ENCODE measurements at regions not wholly inside any gene's neighbourhood (a gene's known extent, or its start where the extent isn't known, plus 50 kb on each side); places are given as distances from the start of the nearest gene placed in this dataset.

DNA sequence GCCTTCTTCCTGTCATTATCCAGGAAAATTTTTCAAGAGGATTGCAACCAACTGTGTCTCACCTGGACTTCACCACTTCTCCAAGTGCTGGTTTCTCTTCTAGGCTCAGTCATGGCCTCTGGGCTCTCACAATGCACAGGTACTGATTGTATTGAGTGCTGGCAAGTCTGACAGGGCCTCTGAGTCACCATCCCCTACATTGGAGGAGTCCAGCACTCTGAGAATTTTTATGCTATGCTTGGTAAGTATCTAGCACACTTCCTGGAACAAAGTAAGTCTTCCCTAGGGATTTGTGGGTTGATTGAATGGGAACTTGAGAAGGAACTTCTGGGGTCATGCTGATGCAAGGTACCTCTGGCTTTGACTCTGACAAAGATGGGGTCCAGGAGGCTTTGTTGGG is 147.2 kb upstream of the CELF4 start:
- TF ChIP-seq, protein P1, sequence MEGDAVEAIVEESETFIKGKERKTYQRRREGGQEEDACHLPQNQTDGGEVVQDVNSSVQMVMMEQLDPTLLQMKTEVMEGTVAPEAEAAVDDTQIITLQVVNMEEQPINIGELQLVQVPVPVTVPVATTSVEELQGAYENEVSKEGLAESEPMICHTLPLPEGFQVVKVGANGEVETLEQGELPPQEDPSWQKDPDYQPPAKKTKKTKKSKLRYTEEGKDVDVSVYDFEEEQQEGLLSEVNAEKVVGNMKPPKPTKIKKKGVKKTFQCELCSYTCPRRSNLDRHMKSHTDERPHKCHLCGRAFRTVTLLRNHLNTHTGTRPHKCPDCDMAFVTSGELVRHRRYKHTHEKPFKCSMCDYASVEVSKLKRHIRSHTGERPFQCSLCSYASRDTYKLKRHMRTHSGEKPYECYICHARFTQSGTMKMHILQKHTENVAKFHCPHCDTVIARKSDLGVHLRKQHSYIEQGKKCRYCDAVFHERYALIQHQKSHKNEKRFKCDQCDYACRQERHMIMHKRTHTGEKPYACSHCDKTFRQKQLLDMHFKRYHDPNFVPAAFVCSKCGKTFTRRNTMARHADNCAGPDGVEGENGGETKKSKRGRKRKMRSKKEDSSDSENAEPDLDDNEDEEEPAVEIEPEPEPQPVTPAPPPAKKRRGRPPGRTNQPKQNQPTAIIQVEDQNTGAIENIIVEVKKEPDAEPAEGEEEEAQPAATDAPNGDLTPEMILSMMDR (IDR thresholded peaks at IDR 0.05; ENCODE audit: extremely low read depth in 1 of 2, insufficient read depth in 1 of 2, low read depth in 1 of 2, low read length in 2 of 2): no peak
- TF ChIP-seq POLR2A (IDR thresholded peaks at IDR 0.05; ENCODE audit: low read depth, low read length): no peak
- TF ChIP-seq MAX (IDR thresholded peaks at IDR 0.05; ENCODE audit: insufficient read depth, insufficient read length): no peak
- no peak for TF ChIP-seq EZH2 (IDR thresholded peaks at IDR 0.05; ENCODE audit: borderline replicate concordance, low read depth, low read length, severe bottlenecking)
- no peak for TF ChIP-seq JUN (IDR thresholded peaks at IDR 0.05; ENCODE audit: borderline replicate concordance, insufficient read depth, insufficient read length, low read depth)
- no peak for TF ChIP-seq POLR2AphosphoS5 (IDR thresholded peaks at IDR 0.05; ENCODE audit: insufficient read depth, low read depth, low read length)
- no peak for TF ChIP-seq GATA2 (IDR thresholded peaks at IDR 0.05; ENCODE audit: insufficient read depth, insufficient read length, low read depth, low read length)

All from endothelial cell of umbilical vein (primary cell).